Activated CD4-positive, CD25-positive, alpha-beta regulatory T cell treated with anti-CD3 and anti-CD28 coated beads, Interleukin-2, amount 50 U/mL, for 24 hours (primary cell): ENCODE measurements at regions not wholly inside any gene's neighbourhood (a gene's known extent, or its start where the extent isn't known, plus 50 kb on each side); places are given as distances from the start of the nearest gene placed in this dataset.
"Not testable (repeated sequence)": the region's sequence is repeated elsewhere in the genome, so short reads cannot be mapped to it uniquely, and the experiment has no call there.

Experiments used
- ATAC-seq, 2 donors: fragments of 150-1000 bp; cut with Tn5 transposase; one replicate each; pipeline ENCODE4 v1.10.0; 2021; ENCODE audit warnings: mild to moderate bottlenecking in 1 of 2, moderate library complexity in 1 of 2

- ATAC-seq = no peak
These were observed 68.0 kb downstream of the UNCX start for GRCh38 chr7:1300636-1301035.

GRCh38 chr7:1301054-1301881 is 68.6 kb downstream of the UNCX start:
- ATAC-seq = no peak

GRCh38 chr7:1301882-1302251 is 69.2 kb downstream of the UNCX start:
- no peak for ATAC-seq

- no peak for ATAC-seq
These were observed 70.3 kb downstream of the UNCX start for GRCh38 chr7:1302936-1303335.

GRCh38 chr7:1304011-1304410 is 71.3 kb downstream of the UNCX start:
- not testable (repeated sequence) for ATAC-seq

- no peak for ATAC-seq
These were observed 73.2 kb downstream of the UNCX start for GRCh38 chr7:1305873-1306272.

GRCh38 chr7:1307828-1308227 is 75.2 kb downstream of the UNCX start:
- ATAC-seq = no peak

- no peak for ATAC-seq
These were observed 76.6 kb downstream of the UNCX start for GRCh38 chr7:1309290-1309689.

GRCh38 chr7:1309996-1310395 is 77.3 kb downstream of the UNCX start:
- ATAC-seq = no peak

- no peak for ATAC-seq
These were observed 78.3 kb downstream of the UNCX start for GRCh38 chr7:1310936-1311335.

- no peak for ATAC-seq
These were observed 78.9 kb downstream of the UNCX start for GRCh38 chr7:1311406-1312135.

- ATAC-seq = no peak
These were observed 79.7 kb downstream of the UNCX start for GRCh38 chr7:1312136-1313070.

- no peak for ATAC-seq
These were observed 80.9 kb downstream of the UNCX start for GRCh38 chr7:1313613-1314012.

- no peak for ATAC-seq
These were observed 81.6 kb downstream of the UNCX start for GRCh38 chr7:1314021-1314907.

- ATAC-seq = no peak
These were observed 82.3 kb downstream of the UNCX start for GRCh38 chr7:1314908-1315450.

- ATAC-seq = no peak
These were observed 83.4 kb downstream of the UNCX start for GRCh38 chr7:1316086-1316485.

- ATAC-seq = no peak
These were observed 85.0 kb downstream of the UNCX start for GRCh38 chr7:1317646-1318045.

- ATAC-seq = no peak
These were observed 85.4 kb downstream of the UNCX start for GRCh38 chr7:1318051-1318450.

GRCh38 chr7:1318661-1319060 is 86.0 kb downstream of the UNCX start:
- ATAC-seq = no peak

- no peak for ATAC-seq
These were observed 88.1 kb downstream of the UNCX start for GRCh38 chr7:1320616-1321240.
